DMS114 treated with DMSO at 0.1 percent for 48 hours (cell line): ENCODE measurements at regions not wholly inside any gene's neighbourhood (a gene's known extent, or its start where the extent isn't known, plus 50 kb on each side); places are given as distances from the start of the nearest gene placed in this dataset.

Experiments used
- DNase-seq: peaks from one replicate; lab custom pipeline; 2025; ENCODE audit not compliant: unreplicated experiment; lab: John Stamatoyannopoulos, UW

DNA sequence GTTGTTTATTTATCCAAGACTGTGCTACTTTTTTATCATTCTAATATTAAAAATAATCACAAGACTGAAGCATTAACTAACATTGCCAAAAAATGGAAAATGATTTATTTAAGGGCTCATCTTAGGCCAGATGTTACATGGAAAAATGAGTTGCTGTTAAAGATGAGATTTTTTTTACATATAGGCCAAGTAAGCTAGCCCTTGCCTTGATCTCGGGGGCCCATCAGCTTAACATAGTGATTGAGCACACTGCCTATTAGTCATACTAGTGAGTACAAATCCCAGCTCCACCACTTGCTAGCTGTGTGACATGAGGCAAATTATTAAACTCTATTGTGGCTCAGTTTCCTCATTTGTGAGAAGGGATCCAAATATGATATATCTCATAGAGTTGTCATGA, 275.9 kb upstream of the SNX7 start:
- DNase-seq, result no peak

- DNase-seq, result no peak
Measured at GRCh38 chr1:98384461-98385141, 276.9 kb upstream of the SNX7 start.

DNA sequence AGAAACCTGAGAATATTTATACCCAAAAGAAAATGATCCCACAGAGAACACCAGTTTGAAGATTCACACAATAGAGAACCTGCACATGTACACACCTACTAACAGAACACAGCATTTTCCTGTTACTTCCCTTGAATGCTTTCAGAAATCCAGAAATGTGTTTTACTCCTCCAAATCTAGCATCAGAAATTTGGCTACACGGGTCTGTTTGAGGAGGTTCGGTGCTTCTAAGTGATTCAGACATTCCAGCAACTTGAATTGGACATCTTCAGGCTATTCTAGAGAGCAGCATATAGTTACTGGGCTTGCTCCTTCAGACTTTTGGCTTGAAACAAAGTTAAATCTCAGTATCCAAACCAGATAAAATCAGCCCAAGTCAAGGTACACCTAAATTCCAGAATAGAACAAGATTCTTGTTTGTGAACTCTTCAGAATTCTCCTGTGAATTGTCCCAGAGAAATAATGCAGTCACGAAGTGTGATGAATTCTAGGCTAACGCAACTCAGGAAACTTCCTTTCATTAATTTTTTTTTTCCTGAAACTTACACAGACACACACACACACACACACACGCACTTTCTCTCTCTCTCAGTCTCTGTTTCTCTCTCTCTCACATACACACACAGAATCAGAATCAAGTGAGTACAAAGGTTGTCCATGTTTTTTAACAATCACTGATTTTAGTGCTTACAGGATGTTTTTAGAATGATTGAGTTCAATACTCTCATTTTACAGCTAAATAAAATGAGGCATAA, 278.4 kb upstream of the SNX7 start:
- DNase-seq, result no peak

DNA sequence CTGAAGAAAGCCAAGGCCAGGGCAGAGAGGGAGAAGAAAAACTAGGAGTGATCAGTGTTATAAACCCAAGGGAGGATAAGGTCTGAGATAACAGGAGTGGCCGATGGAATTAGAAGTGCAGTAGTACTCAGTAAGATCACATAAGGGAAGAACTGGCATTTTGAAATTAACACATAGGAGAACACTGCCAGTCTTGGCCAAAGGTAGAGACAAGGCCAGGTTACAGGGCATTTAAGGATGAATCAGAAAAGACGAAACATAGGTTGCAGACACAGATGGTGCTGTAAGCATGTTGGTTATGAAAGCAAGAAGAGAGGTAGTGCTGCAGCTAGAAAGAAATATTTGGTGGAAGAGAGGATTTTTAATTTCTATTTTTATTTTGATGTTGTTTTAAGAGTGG, 278.9 kb upstream of the SNX7 start:
- no peak for DNase-seq

DNA sequence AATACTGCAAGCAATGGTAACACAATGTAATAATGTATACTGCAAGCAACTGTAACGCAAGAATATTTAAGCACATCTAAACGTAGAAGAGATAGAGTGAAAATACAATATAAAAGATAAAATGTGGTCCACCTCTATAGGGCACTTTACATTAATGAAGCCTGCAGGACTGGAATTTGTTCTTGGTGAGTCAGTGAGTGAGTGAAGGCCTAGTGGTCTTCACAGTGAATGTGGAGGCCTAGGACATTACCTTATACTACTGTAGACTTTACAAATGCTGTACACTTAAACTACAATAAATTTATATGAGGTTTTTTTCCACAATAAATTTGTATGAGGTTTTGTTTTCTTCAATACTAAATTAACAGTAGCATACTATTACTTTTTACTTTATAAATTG, 287.4 kb upstream of the SNX7 start:
- no peak for DNase-seq

GRCh38 chr1:98373056-98373455, 288.5 kb upstream of the SNX7 start:
- DNase-seq, result no peak

- DNase-seq, result no peak
Measured at GRCh38 chr1:98371764-98372163, 289.8 kb upstream of the SNX7 start.

- DNase-seq, result no peak
Measured at GRCh38 chr1:98369463-98369862, 292.1 kb upstream of the SNX7 start.

DNA sequence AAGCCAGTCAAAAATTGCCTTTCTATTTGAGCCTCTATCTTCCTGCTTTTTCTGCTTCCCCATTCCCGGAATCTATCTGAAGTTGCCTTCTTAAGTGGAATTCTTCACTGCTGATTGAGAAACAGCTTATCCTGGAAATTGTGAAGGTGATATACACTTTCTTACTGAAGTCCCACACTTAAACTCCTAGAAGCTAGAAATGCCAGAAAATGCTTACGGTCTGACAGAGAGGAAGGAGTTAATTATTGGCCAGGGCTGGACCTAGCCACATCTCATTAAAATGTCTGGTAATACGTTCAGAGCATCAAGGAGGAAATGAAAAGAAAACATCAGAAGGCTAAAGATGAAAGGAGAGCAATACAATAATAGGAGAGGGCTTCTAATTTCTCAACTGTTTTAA, 292.5 kb upstream of the SNX7 start:
- no peak for DNase-seq

DNA sequence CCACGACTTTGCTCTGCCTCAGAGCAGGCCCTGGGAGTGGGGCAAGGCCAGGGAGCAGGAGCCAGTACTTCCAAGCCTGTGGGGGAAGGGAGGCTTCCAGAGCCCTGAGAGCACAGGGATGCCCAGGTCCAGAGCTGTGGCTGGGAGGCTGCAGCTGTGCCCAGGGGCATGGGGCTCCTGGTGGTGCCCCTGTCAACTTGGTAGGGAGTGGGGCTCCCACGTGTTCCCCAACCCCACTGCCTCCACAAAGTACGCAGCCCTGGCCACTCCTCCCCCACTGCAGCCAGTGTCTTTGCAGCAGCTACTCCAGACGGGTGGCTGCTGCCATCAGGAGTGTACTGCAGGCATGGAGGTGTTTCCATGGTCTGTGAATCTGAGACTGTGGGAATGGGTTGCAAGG, 294.1 kb upstream of the SNX7 start:
- no peak for DNase-seq

GRCh38 chr1:98366343-98366742, 295.2 kb upstream of the SNX7 start:
- DNase-seq, result no peak

GRCh38 chr1:98364544-98364943, 297.0 kb upstream of the SNX7 start:
- no peak for DNase-seq

DNA sequence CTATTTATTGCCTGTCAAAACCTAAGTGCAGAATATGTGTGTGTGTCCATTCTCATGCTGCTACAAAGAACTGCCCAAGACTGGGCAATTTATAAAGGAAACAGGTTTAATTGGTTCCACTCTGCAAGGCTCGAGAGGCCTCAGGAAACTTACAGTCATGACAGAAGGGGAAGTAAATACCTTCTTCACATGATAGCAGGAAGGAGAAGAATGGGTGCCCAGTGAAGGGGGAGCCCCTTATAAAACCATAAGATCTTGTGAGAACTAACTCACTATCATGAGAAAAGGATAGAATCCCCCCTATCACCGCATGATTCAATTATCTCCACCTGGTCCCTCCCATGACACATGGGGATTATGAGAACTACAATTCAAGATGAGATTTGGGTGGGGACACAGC, 300.7 kb upstream of the SNX7 start:
- no peak for DNase-seq

DNA sequence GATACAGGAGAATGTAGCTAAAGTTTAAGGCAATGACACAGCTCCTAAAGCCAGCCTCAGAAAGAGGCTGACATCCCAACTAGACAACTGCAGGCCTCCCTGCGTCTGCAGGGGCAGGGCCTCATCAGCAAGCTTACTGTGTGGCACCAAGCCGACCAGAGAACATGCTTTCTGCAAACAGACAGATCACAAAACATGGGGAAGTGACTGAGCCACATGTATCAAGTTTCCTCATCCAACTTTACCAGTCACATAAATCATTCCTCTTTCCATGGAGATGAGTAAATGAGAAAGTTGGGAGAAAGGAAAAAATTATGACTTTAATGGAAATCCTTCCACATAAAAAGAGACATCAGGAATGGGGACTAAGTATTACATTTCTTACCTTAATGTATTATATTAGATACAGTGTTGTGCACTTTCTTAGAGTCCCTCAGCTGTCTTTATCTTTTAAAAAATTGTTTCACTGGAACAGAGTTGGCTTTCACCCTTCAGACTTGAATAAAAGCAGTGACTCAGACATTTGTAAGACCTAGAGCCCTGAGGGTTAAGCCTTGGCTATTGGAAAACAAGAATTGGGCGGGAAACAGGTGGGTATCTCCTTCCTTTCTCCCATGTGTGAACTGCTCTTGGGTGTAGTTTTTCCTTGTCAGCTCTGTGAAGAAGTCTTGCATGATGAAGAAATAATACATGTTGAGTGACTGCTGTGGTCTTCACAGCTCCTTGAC, 305.7 kb upstream of the SNX7 start:
- DNase-seq, result no peak

GRCh38 chr1:98352378-98352777, 309.1 kb upstream of the SNX7 start:
- no peak for DNase-seq

DNA sequence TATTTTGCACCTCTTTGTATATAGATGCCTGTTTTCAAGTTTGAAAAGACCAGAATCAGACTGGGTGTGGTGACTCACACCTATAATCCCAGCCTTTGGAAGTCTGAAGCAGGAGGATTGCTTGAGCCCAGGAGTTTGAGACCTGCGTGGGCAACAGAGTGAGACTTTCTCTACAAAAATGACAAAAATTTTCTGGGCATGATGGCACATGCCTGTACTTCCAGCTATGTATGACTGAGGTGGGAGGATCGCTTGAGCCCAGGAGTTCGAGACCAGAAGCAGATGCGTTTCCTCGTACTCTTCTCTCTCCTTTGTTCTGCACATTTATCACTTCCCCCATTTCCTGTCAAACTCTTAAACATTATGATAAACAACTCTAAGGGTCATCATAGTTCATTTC, 310.0 kb upstream of the SNX7 start:
- no peak for DNase-seq

GRCh38 chr1:98345417-98345816, 316.1 kb upstream of the SNX7 start:
- DNase-seq, result no peak

- DNase-seq, result no peak
Measured at GRCh38 chr1:98344731-98345130, 316.8 kb upstream of the SNX7 start.

GRCh38 chr1:98342566-98342965, 319.0 kb upstream of the SNX7 start:
- DNase-seq, result no peak

DNA sequence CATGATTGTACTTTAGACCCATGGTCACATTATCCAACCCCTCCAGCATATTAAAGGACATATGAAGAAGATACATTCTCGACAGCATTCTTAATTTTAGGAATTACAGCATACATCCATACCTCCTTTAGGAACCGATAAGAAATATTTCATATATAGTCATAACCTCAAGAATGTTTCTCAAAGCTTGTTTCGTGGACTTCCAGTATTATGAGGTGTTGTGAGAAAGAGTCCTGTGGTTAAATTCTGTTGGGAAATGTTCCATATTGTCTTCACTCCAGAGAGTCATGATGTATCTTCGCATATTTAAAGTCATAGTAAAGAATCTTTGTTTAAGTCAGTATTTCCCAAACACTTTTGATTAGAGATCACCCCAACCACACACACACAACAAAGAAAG, 321.0 kb upstream of the SNX7 start:
- no peak for DNase-seq

DNA sequence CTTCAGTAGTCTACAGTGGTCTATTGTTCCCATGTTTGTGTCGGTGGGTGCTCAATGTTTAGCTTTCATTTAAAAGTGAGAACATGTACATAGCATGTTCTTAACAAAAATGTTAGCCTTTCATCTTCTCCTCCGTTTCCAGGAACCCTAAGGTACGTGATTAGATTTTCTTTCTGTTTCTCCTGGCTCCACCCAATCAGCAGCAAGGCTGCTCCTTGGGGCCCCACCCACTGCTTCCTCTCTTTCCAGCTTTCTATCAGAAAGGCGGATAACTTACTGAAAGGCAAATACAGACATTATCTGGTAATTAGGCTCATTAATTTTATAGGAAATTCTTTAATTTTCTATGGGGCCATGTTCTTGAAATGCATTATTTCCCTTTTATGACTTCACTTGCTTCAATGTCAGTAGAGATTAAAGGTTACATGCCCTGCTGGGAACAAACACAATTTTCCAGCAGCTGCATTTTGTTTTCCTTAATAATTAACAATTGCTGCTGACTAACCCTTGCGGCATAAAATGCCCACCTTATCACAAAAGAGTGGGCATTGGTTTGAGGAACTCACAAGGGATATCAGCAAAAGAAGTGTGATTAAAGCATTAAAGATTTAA, 324.9 kb upstream of the SNX7 start:
- DNase-seq, result no peak

DNA sequence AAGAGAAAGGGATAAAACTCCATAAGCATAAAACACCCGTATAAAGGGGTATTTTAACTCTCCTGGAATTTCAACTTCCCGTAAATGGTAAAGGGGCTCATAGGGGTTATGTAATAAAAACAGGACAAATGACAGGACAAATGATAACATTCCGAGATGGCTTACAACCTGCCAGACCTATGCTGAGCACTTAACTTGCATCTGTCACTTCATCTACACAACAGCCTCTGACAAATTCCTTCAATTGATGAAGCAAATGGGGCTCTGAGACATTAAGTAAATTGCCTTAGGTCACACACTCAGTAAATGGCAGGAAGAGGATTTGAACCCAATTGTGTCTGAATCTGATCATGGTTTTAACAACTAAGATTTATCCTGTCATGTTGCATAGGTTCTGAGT, 327.6 kb upstream of the SNX7 start:
- no peak for DNase-seq
